Hepatocyte (in vitro differentiated cells): ENCODE measurements at regions not wholly inside any gene's neighbourhood (a gene's known extent, or its start where the extent isn't known, plus 50 kb on each side); places are given as distances from the start of the nearest gene placed in this dataset.

Experiments
- CTCF ChIP-seq: fragments of 200-600 bp; sonication (generic); IDR thresholded peaks from 2 replicates; pipeline ENCODE4 v1.5.1; 2016; ENCODE audit warnings: antibody characterized with exemption, mild to moderate bottlenecking; ENCODE audit not compliant: poor library complexity
- EZH2 ChIP-seq: fragments of 200-600 bp; sonication (generic); IDR thresholded peaks from 2 replicates; pipeline ENCODE4 v1.6.1; 2016; ENCODE audit warnings: antibody characterized with exemption, mild to moderate bottlenecking, borderline replicate concordance
- EZH2phosphoT487 ChIP-seq: fragments of 200-600 bp; sonication (generic); IDR thresholded peaks from one replicate; pipeline ENCODE4 v1.6.1; 2018; ENCODE audit warnings: antibody characterized with exemption, mild to moderate bottlenecking, low read depth, moderate library complexity; ENCODE audit not compliant: unreplicated experiment, severe bottlenecking

GRCh38 chr13:38473305-38473704 is 123.7 kb downstream of the UFM1 start:
- no peak for TF ChIP-seq CTCF
- TF ChIP-seq EZH2 = no peak
- no peak for TF ChIP-seq EZH2phosphoT487
